ENCODE measurements at regions not wholly inside any gene's neighbourhood (a gene's known extent, or its start where the extent isn't known, plus 50 kb on each side); places are given as distances from the start of the nearest gene placed in this dataset.

DNA sequence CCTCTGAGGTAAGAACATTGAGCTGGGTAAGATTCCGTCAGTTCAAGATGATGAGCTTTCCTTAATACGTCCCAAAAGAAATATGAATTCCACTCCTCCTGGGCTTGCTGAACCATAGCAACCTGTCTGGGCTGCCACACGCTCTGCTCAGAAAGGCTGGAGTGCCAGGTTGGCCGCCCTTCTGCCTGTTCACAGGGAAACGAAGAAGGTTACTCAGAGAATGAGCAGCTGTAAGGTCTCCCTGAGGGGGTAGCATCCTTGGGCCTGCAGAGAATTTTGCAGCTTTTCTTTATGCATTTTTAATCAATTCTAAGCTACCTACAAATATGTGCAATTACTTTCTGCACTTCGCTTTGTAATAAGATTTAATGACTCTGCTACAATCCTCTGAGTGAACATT lies 130.7 kb upstream of the BACE2 start:
- TF ChIP-seq, protein P1, sequence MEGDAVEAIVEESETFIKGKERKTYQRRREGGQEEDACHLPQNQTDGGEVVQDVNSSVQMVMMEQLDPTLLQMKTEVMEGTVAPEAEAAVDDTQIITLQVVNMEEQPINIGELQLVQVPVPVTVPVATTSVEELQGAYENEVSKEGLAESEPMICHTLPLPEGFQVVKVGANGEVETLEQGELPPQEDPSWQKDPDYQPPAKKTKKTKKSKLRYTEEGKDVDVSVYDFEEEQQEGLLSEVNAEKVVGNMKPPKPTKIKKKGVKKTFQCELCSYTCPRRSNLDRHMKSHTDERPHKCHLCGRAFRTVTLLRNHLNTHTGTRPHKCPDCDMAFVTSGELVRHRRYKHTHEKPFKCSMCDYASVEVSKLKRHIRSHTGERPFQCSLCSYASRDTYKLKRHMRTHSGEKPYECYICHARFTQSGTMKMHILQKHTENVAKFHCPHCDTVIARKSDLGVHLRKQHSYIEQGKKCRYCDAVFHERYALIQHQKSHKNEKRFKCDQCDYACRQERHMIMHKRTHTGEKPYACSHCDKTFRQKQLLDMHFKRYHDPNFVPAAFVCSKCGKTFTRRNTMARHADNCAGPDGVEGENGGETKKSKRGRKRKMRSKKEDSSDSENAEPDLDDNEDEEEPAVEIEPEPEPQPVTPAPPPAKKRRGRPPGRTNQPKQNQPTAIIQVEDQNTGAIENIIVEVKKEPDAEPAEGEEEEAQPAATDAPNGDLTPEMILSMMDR (IDR thresholded peaks at IDR 0.05), result no peak
- TF ChIP-seq EZH2 (IDR thresholded peaks at IDR 0.05; ENCODE audit: borderline replicate concordance, insufficient read depth, low read depth, low read length, poor library complexity, severe bottlenecking), result no peak
